Endodermal cell (in vitro differentiated cells): ENCODE measurements at regions not wholly inside any gene's neighbourhood (a gene's known extent, or its start where the extent isn't known, plus 50 kb on each side); places are given as distances from the start of the nearest gene placed in this dataset.

Experiments
- DNase-seq: peaks from one replicate; pipeline ENCODE4 v3.0.0-alpha.2; 2017
- H3K27ac ChIP-seq: 2 replicates; pipeline ENCODE4 v1.5.1; 2013; ENCODE audit warnings: mild to moderate bottlenecking, low read depth, low read length, moderate library complexity
- H3K27me3 ChIP-seq: 2 replicates; pipeline ENCODE4 v1.6.1; 2013; ENCODE audit warnings: mild to moderate bottlenecking, low read length, moderate library complexity; ENCODE audit not compliant: insufficient read depth, control insufficient read depth, poor library complexity, severe bottlenecking
- H3K36me3 ChIP-seq: 2 replicates; pipeline ENCODE4 v1.7.0; 2013; ENCODE audit warnings: mild to moderate bottlenecking, low read length, moderate library complexity; ENCODE audit not compliant: control insufficient read depth, insufficient read depth
- H3K4me1 ChIP-seq: one replicate; pipeline ENCODE4 v1.7.0; 2013; ENCODE audit warnings: low read length; ENCODE audit not compliant: control insufficient read depth, insufficient read depth
- H3K4me3 ChIP-seq: 2 replicates; pipeline ENCODE4 v1.5.1; 2013; ENCODE audit warnings: mild to moderate bottlenecking, low read length, moderate library complexity
- H3K9ac ChIP-seq: 2 replicates; pipeline ENCODE4 v1.6.1; 2013; ENCODE audit warnings: mild to moderate bottlenecking, low read length, moderate library complexity; ENCODE audit not compliant: poor library complexity, severe bottlenecking; ENCODE audit errors: extremely low read depth
- H3K9me3 ChIP-seq: 2 replicates; pipeline ENCODE4 v1.6.1; 2013; ENCODE audit warnings: mild to moderate bottlenecking, low read length, moderate library complexity; ENCODE audit not compliant: control insufficient read depth
- H3K27ac Mint-ChIP-seq: 2 replicates; pipeline ENCODE4 v1.8.0; 2020; ENCODE audit warnings: mixed read lengths
- H3K27me3 Mint-ChIP-seq: 2 replicates; pipeline ENCODE4 v1.8.0; 2021; ENCODE audit warnings: mild to moderate bottlenecking, mixed read lengths; ENCODE audit not compliant: insufficient read depth
- H3K36me3 Mint-ChIP-seq: 2 replicates; pipeline ENCODE4 v1.8.0; 2020; ENCODE audit warnings: low read depth, mixed read lengths
- H3K4me1 Mint-ChIP-seq: 2 replicates; pipeline ENCODE4 v1.8.0; 2020; ENCODE audit warnings: mixed read lengths
- H3K4me3 Mint-ChIP-seq: 2 replicates; pipeline ENCODE4 v1.8.0; 2020; ENCODE audit warnings: mild to moderate bottlenecking, moderate library complexity, mixed read lengths
- H3K9me3 Mint-ChIP-seq: 2 replicates; pipeline ENCODE4 v1.8.0; 2020; ENCODE audit warnings: mild to moderate bottlenecking, mixed read lengths
- CTCF ChIP-seq: fragments of 200-600 bp; sonication (generic); conservative IDR thresholded peaks from 2 replicates; pipeline ENCODE4 v1.5.0; 2021; ENCODE audit warnings: antibody characterized with exemption, mild to moderate bottlenecking
- WGBS, 2 experiments: methylation state at CpG; one replicate each; pipeline versions ENCODE4 v1.1.5 to v1.1.7; 2013; ENCODE audit warnings: missing lambda C conversion rate in 2 of 2, mixed read lengths in 1 of 2; ENCODE audit not compliant: insufficient coverage in 1 of 2, insufficient read length in 1 of 2; 5-methylcytosine and 5-hydroxymethylcytosine counted together

GRCh38 chr2:67872481-67872880 lies 190.3 kb downstream of the C1D start:
- H3K27ac ChIP-seq, result no peak overlapping the region
- H3K27me3 ChIP-seq, result no peaks in the 10 kb centered on the region
- no peaks in the 10 kb centered on the region for H3K36me3 Mint-ChIP-seq
- no peak for TF ChIP-seq CTCF
- H3K36me3 ChIP-seq, result no peaks in the 10 kb centered on the region
- H3K9me3 ChIP-seq, result peaks cover 8% of the 10 kb centered on the region
- 94 to 100% methylated on average over 1 to 2 of the region's 2 CpGs for WGBS, 2 experiments
- no peak overlapping the region for H3K4me3 ChIP-seq
- no peaks in the 10 kb centered on the region for H3K4me1 Mint-ChIP-seq
- H3K27me3 Mint-ChIP-seq, result peaks cover 16% of the 10 kb centered on the region
- no peak overlapping the region for H3K9ac ChIP-seq
- no peaks in the 10 kb centered on the region for H3K4me1 ChIP-seq
- no peak for DNase-seq
- H3K4me3 Mint-ChIP-seq, result no peak overlapping the region
- peaks cover 6% of the 10 kb centered on the region for H3K9me3 Mint-ChIP-seq
- H3K27ac Mint-ChIP-seq, result no peak overlapping the region

- no peak for TF ChIP-seq CTCF
- Histone ChIP-seq H3K9ac (no peak overlapping the region), H3K36me3 (no peaks in the 10 kb centered on the region), H3K4me3 (no peak overlapping the region), H3K27ac (no peak overlapping the region), H3K4me1 (no peaks in the 10 kb centered on the region), H3K9me3 (peaks cover 8% of the 10 kb centered on the region), H3K27me3 (no peaks in the 10 kb centered on the region)
- peaks cover 6% of the 10 kb centered on the region for H3K9me3 Mint-ChIP-seq
- no peak for DNase-seq
- no peak overlapping the region for H3K27ac Mint-ChIP-seq
- no peaks in the 10 kb centered on the region for H3K36me3 Mint-ChIP-seq
- no peaks in the 10 kb centered on the region for H3K4me1 Mint-ChIP-seq
- no peak overlapping the region for H3K4me3 Mint-ChIP-seq
- H3K27me3 Mint-ChIP-seq, result peaks cover 14% of the 10 kb centered on the region
- WGBS, 2 experiments, result 93 to 98% methylated on average over 2 to 3 of the region's 3 CpGs
Observed at GRCh38 chr2:67873916-67874315, 188.9 kb downstream of the C1D start.

- Mint-ChIP-seq H3K4me1 (peaks cover 5% of the 10 kb centered on the region), H3K4me3 (no peak overlapping the region), H3K9me3 (peaks cover 6% of the 10 kb centered on the region), H3K27ac (no peak overlapping the region), H3K27me3 (peaks cover 4% of the 10 kb centered on the region), H3K36me3 (no peaks in the 10 kb centered on the region)
- Histone ChIP-seq H3K9me3 (peaks cover 8% of the 10 kb centered on the region), H3K36me3 (no peaks in the 10 kb centered on the region), H3K27ac (no peak overlapping the region), H3K4me3 (no peak overlapping the region), H3K27me3 (no peaks in the 10 kb centered on the region), H3K4me1 (no peaks in the 10 kb centered on the region), H3K9ac (no peak overlapping the region)
- WGBS, 2 experiments, result 92 to 96% methylated on average over 3 of the region's 3 CpGs
- TF ChIP-seq CTCF, result no peak
- DNase-seq, result no peak
Observed at GRCh38 chr2:67876176-67876575, 186.6 kb downstream of the C1D start.
